ENCODE measurements at regions not wholly inside any gene's neighbourhood (a gene's known extent, or its start where the extent isn't known, plus 50 kb on each side); places are given as distances from the start of the nearest gene placed in this dataset.
"Not testable (repeated sequence)": the region's sequence is repeated elsewhere in the genome, so short reads cannot be mapped to it uniquely, and the experiment has no call there.

DNA sequence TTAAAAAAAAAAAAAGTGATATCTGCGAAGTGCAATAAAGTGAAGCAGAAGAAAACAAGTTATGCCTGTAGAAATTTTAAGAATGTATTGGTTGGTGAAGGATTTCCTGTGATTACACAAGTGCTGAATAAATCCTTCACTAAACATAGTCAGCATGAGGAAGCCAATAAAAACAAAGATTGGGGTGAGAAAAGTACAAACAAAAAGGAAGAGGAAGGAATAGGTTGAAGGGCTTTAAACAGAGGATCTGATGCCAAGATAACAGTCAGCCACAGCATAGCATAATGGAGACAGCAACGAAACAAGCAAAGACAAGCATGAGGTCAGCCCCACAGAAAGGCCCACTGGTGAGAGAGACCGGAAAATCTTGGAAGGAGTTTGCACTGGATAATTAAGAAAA lies 372.2 kb downstream of the ADAM29 start:
- no peak for DNase-seq

DNA sequence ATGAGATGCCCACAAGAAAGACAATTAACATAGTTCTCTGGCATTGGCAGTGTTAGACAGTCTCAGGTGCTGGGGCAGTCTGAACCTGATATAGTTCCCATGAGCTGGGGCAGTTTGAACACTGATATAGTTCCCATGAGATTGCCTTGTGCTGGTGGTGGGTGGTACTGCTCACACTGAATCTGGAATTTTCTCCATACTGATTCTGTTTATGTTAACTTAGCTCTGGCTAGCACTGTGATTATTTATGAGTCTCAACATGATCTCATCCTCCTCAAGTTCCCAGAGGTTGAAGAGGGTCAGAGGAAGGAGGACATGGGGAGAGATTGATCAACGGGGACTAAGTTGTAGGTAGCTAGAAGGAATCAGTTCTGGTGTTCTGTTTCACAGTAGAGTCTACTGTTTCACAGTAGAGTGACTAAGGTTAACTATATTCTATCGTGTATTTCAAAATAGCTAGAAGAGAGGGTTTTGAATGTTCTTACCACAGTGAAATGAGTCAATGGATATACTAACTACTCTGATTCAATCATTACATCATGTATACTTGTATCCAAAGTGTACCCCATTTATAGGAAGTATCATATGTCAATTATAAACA lies 379.9 kb downstream of the ADAM29 start:
- no peak for DNase-seq

DNA sequence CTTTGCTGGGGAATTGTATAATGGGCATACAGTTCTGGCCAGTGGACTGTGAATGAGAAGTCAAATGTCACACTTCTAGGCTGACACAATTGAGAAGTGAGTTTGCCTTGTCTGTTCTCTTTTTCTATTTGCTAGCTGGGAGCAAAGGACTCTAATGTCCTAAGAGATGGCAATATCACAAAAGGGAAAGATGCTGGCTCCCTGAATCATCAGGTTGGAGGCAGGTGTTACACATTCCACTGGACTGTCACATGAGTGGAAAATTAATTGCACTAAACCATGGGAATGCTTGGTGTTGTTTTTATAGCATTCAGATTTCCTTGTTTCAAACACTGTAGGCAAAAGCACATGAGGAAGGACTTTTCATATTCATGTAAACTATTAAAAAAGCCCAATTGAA lies 388.3 kb downstream of the ADAM29 start:
- no peak for DNase-seq

DNA sequence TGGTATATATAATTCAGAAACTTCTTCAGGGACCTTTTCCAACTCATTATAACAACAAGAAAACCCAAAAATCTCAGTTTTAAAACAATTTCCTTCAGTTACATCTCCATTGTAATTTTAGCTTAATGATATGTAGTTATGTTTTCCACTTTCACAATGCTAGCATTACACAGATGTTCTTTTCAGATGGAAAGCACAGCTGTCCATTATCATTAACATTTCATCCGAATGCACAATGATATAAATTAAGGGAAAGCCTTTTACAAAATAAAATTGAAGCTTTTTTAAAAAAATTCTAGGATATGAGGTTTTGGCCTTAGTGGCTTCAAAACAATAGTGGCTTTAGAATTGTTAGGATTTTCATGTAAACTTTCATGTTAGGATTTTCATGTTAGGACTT lies 389.2 kb downstream of the ADAM29 start:
- DNase-seq: no peak

DNA sequence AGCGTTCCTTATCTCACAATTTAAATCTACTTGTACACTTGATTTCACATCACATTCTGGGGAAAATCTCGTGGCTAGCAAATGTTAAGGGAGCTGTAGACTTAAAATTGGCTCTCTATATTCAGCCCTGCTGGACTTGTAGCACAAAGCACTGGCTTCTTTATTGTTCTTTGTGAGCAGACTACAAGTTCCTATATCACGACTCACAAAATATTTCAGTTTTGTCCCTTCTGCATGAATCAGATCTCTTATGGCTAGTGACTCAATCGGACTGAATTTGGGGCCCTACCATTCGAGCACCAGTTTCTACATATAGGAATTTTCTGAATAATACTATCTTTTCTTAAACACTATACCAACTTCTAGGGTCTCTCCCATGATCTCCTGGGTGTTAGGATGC lies 390.1 kb downstream of the ADAM29 start:
- no peak for DNase-seq

- DNase-seq: no peak
Measured at GRCh38 chr4:175309041-175309440, 390.9 kb downstream of the ADAM29 start.

DNA sequence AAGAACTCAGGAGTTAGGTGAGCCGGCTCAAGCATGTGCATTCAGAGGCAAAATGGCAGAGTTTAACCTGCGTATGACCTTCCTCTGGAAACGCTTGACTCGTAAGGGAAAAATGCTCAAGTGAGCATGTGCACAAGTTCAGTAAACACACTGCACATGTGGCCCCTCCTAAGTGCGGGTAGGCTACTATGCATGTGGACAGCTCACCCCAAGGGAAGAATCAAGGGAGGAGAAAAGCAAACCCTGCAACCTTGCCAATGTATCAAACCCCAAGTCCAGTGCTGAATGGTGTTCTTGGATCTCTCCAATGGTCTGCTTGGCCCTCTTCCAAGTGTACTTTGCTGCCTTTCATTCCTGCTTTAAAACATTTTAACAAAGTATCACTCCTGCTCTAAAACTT lies 407.1 kb downstream of the ADAM29 start:
- no peak for DNase-seq

DNA sequence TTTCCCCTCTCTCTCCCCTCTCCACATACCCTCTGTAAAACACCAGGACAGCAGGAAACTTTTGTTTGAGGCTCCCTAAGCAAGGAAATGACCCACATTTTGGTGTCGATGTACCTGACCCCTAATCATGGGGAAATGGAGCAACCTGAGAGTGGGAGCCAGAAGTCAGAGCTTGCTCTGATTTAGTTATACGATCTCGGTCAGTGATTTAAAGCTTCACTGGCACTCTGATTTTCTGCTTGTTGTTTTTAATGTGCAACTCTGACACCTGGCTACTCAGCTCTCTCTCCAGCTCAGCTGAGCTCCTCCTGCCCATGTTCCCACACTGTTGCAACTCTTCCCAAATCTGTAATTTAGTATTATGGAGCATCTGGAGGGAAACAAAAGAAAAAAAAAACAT lies 408.6 kb downstream of the ADAM29 start:
- no peak for DNase-seq

- no peak for DNase-seq
Measured at GRCh38 chr4:175330236-175330635, 412.1 kb downstream of the ADAM29 start.

GRCh38 chr4:175330652-175331051 lies 412.5 kb downstream of the ADAM29 start:
- DNase-seq: no peak

DNA sequence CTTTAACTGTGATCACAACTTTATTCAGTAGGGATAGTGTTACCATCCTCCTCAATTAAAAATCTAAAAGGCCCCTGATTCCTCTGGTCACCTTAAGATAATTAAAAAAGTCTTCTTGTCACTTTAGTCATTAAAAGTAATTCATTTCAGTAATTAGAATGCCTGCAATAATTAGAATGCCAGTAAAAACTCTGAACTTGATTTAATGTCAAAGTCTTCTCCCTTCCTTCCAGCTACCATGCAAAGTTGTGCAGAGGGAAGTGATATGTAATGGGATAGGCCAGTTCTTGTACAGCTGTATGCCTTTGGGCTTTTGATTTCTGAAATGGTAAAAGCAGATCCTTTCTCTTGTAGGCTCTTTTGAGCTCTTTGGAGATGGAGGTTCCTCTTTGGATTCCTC lies 417.2 kb downstream of the ADAM29 start:
- DNase-seq: no peak

DNA sequence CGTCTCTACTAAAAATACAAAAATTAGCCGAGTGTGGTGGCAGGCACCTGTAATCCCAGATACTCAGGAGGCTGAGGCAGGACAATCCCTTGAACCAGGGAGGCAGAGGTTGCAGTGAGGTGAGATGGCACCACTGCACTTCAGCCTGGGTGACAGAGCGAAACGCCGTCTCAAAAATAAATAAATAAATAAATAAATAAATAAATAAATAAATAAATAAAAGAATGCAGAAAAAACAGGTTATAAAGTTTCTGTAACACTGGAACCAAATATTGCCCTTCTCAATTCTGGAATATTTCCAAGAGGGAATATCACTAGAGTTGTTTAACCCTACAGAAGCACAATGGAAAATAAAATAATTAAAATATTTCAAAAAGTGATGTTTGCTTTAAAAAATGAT lies 418.4 kb downstream of the ADAM29 start:
- not testable (repeated sequence) for DNase-seq

DNA sequence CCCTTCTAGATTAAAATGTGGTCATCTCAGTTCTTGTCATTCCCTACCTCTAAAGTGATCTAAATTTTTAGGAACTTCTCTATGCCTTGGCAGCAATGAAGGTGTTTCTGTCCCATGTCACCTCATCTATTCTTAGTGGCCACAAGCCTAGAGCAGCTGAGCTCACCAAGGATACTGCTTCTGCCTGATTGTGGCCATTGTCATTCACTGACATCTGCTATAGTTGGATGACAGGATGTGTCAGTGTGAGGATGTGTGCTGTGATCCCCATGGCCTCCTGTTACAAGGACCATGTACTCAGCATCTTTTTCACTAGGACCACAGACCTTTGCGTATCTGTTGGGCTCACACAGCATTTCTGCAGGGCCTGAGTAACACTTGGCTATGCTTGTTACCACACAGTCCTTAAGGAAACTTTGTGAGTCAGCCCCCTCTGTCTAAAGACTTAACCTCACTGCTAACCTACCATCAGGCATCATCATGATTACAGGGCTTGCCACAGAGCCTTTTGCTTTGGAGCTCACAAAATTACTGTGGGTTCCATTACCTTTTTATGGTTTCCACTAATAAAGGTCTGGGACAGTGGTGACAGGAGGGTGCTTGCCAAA lies 421.0 kb downstream of the ADAM29 start:
- DNase-seq: no peak

- DNase-seq: no peak
Measured at GRCh38 chr4:175341203-175341755, 423.1 kb downstream of the ADAM29 start.

GRCh38 chr4:175346376-175346775 lies 428.2 kb downstream of the ADAM29 start:
- DNase-seq: no peak

GRCh38 chr4:175350246-175350645 lies 432.1 kb downstream of the ADAM29 start:
- no peak for DNase-seq

DNA sequence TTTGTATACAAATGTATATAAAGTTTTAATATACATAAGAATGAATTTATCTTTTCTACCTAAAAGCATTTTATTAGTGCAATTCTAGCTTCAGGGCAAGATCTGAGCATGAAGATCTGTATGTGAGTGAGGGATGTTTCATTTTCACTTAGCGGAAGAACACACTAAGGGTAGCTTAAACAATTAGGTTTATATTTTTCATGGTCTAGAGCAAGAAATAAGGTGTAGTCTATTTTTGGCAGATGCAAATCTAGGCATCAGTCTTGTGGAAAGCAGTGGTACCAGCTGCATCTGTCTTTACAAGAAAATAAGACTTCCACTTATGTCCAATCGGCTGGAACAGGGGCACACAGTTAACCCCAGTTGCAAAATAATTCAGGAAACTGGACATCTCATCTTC lies 433.3 kb downstream of the ADAM29 start:
- no peak for DNase-seq

DNA sequence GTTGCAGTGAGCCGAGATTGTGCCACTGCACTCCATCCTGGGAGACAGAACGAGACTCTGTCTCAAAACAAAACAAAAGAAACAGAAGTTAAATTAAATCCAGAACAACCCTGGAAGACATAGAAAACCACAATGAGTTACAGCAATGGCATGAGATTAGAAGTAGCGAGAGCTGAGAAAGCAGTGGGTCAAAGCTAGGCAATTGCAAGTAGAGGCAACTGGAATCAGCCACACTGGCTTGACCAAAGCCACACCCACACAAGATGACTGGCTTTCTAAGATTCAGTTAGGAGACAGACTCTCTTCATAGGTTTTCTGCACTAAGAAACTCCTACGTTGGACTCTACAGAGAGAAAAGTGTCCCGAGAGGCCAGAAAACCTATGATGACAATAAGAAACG lies 443.0 kb downstream of the GPM6A start:
- DNase-seq: no peak

- no peak for DNase-seq
Measured at GRCh38 chr4:175371091-175371490, 441.0 kb downstream of the GPM6A start.

GRCh38 chr4:175373031-175373430 lies 439.0 kb downstream of the GPM6A start:
- no peak for DNase-seq

GRCh38 chr4:175374459-175374858 lies 437.6 kb downstream of the GPM6A start:
- no peak for DNase-seq

- no peak for DNase-seq
Measured at GRCh38 chr4:175376287-175376977, 435.6 kb downstream of the GPM6A start.

GRCh38 chr4:175377203-175377602 lies 434.9 kb downstream of the GPM6A start:
- DNase-seq: no peak

- DNase-seq: no peak
Measured at GRCh38 chr4:175378372-175378771, 433.7 kb downstream of the GPM6A start.

All from NCI-H1092 (cell line).